Neural cell (in vitro differentiated cells): ENCODE measurements at regions not wholly inside any gene's neighbourhood (a gene's known extent, or its start where the extent isn't known, plus 50 kb on each side); places are given as distances from the start of the nearest gene placed in this dataset.
A peak's percentile ranks its signal among the peaks of the same experiment; 100 is the strongest.

Experiments used
- H2AFZ ChIP-seq: fragments of 200-600, 300-800 bp; sonication (generic), shearing (Covaris generic); 2 replicates; pipeline ENCODE4 v1.6.0; 2014; ENCODE audit warnings: low read depth, mild to moderate bottlenecking, antibody characterized with exemption, low read length, moderate library complexity
- H3F3A ChIP-seq: fragments of 200-600 bp; shearing (Covaris generic); 2 replicates; pipeline ENCODE4 v1.6.1; 2016; ENCODE audit warnings: mild to moderate bottlenecking, moderate library complexity, mixed read lengths, antibody characterized with exemption, low read length; ENCODE audit not compliant: insufficient read depth, poor library complexity, severe bottlenecking
- H3K27ac ChIP-seq: fragments of 200-600, 300-800 bp; sonication (generic), shearing (Covaris generic); 2 replicates; pipeline ENCODE4 v1.5.1; 2014; ENCODE audit warnings: mild to moderate bottlenecking, low read length, moderate library complexity
- H3K27me3 ChIP-seq: fragments of 300-800, 200-600 bp; sonication (generic), shearing (Covaris generic); 2 replicates; pipeline ENCODE4 v1.6.0; 2014; ENCODE audit warnings: mild to moderate bottlenecking, low read depth, low read length, moderate library complexity; ENCODE audit not compliant: insufficient read depth
- H3K36me3 ChIP-seq: fragments of 300-800, 200-600 bp; sonication (generic), shearing (Covaris generic); 2 replicates; pipeline ENCODE4 v1.5.1; 2014; ENCODE audit warnings: mild to moderate bottlenecking, antibody characterized with exemption, low read length, moderate library complexity; ENCODE audit not compliant: insufficient read depth
- H3K4me2 ChIP-seq: fragments of 300-800, 200-600 bp; sonication (generic), shearing (Covaris generic); 2 replicates; pipeline ENCODE4 v1.6.0; 2014; ENCODE audit warnings: mild to moderate bottlenecking, low read length
- H3K4me3 ChIP-seq: fragments of 300-800, 200-600 bp; sonication (generic), shearing (Covaris generic); 2 replicates; pipeline ENCODE4 v1.5.1; 2014; ENCODE audit warnings: mild to moderate bottlenecking, low read length, moderate library complexity
- H3K79me2 ChIP-seq: fragments of 200-600 bp; shearing (Covaris generic); replicated peaks from 2 replicates; pipeline ENCODE4 v1.6.0; 2014; ENCODE audit warnings: mild to moderate bottlenecking, low read length, moderate library complexity; ENCODE audit not compliant: insufficient read depth
- H3K9ac ChIP-seq: fragments of 300-800, 200-600 bp; sonication (generic), shearing (Covaris generic); 2 replicates; pipeline ENCODE4 v1.6.1; 2016; ENCODE audit warnings: mild to moderate bottlenecking, low read length, mixed read lengths
- H3K9me2 ChIP-seq: fragments of 200-600 bp; shearing (Covaris generic); 2 replicates; pipeline ENCODE4 v1.6.1; 2016; ENCODE audit warnings: mild to moderate bottlenecking, low read length, mixed read lengths; ENCODE audit not compliant: insufficient read depth
- H3K9me3 ChIP-seq: fragments of 200-600, 300-800 bp; sonication (generic), shearing (Covaris generic); 2 replicates; pipeline ENCODE4 v1.6.1; 2016; ENCODE audit warnings: mild to moderate bottlenecking, mixed run types, low read length, moderate library complexity, mixed read lengths
- H4K20me1 ChIP-seq: fragments of 200-600 bp; shearing (Covaris generic); 2 replicates; pipeline ENCODE4 v1.6.1; 2016; ENCODE audit warnings: mild to moderate bottlenecking, mixed run types; ENCODE audit not compliant: insufficient read depth
- CTCF ChIP-seq: fragments of 450-650 bp; IDR thresholded peaks from 2 replicates; pipeline ENCODE4 v1.5.1; 2014; ENCODE audit warnings: antibody characterized with exemption, mild to moderate bottlenecking, moderate library complexity; ENCODE audit not compliant: poor library complexity, severe bottlenecking
- EP300 ChIP-seq: fragments of 450-650 bp; conservative IDR thresholded peaks from 2 replicates; pipeline ENCODE4 v1.6.1; 2014; ENCODE audit warnings: antibody characterized with exemption, mild to moderate bottlenecking, moderate library complexity; ENCODE audit not compliant: poor library complexity, severe bottlenecking
- EZH2 ChIP-seq: fragments of 200-600, 300-800 bp; shearing (Covaris generic), sonication (generic); IDR thresholded peaks from 2 replicates; pipeline ENCODE4 v1.6.1; 2014; ENCODE audit warnings: antibody characterized with exemption, low read length, borderline replicate concordance, mild to moderate bottlenecking; ENCODE audit not compliant: insufficient read depth, poor library complexity, severe bottlenecking
- MXI1 ChIP-seq: fragments of 450-650 bp; conservative IDR thresholded peaks from 2 replicates; pipeline ENCODE4 v1.6.1; 2014; ENCODE audit warnings: antibody characterized with exemption, mild to moderate bottlenecking; ENCODE audit not compliant: poor library complexity, severe bottlenecking
- POLR2AphosphoS5 ChIP-seq: IDR thresholded peaks from 2 replicates; pipeline ENCODE4 v1.6.1; 2012
- RAD21 ChIP-seq: fragments of 450-650 bp; conservative IDR thresholded peaks from 2 replicates; pipeline ENCODE4 v1.6.1; 2014; ENCODE audit warnings: antibody characterized with exemption, mild to moderate bottlenecking, moderate library complexity
- SMC3 ChIP-seq: fragments of 450-650 bp; conservative IDR thresholded peaks from 2 replicates; pipeline ENCODE4 v1.6.1; 2014; ENCODE audit warnings: antibody characterized with exemption, mild to moderate bottlenecking, moderate library complexity; ENCODE audit not compliant: poor library complexity
- TAF1 ChIP-seq: IDR thresholded peaks from 2 replicates; pipeline ENCODE4 v1.6.1; 2012; ENCODE audit warnings: low read depth
- TF ChIP-seq, protein P1 (sequence below): IDR thresholded peaks from 2 replicates; pipeline ENCODE4 v1.6.1; 2012; ENCODE audit warnings: borderline replicate concordance

- Histone ChIP-seq H3K4me2 (no peak overlapping the region), H3K9me3 (no peaks in the 10 kb centered on the region), H3K36me3 (no peaks in the 10 kb centered on the region), H3K4me3 (no peak overlapping the region), H3K27me3 (no peaks in the 10 kb centered on the region), H3K79me2 (peaks cover 42% of the 10 kb centered on the region), H3F3A (no peaks in the 10 kb centered on the region), H4K20me1 (no peaks in the 10 kb centered on the region), H2AFZ (no peak overlapping the region), H3K27ac (no peak overlapping the region), H3K9me2 (no peaks in the 10 kb centered on the region), H3K9ac (no peak overlapping the region)
- TF ChIP-seq POLR2AphosphoS5, result no peak
- peak; percentile 83 for TF ChIP-seq SMC3
- TF ChIP-seq MXI1, result no peak
- TF ChIP-seq CTCF, result peak; percentile 82
- no peak for TF ChIP-seq EZH2
- TF ChIP-seq EP300, result no peak
- TF ChIP-seq, protein P1, sequence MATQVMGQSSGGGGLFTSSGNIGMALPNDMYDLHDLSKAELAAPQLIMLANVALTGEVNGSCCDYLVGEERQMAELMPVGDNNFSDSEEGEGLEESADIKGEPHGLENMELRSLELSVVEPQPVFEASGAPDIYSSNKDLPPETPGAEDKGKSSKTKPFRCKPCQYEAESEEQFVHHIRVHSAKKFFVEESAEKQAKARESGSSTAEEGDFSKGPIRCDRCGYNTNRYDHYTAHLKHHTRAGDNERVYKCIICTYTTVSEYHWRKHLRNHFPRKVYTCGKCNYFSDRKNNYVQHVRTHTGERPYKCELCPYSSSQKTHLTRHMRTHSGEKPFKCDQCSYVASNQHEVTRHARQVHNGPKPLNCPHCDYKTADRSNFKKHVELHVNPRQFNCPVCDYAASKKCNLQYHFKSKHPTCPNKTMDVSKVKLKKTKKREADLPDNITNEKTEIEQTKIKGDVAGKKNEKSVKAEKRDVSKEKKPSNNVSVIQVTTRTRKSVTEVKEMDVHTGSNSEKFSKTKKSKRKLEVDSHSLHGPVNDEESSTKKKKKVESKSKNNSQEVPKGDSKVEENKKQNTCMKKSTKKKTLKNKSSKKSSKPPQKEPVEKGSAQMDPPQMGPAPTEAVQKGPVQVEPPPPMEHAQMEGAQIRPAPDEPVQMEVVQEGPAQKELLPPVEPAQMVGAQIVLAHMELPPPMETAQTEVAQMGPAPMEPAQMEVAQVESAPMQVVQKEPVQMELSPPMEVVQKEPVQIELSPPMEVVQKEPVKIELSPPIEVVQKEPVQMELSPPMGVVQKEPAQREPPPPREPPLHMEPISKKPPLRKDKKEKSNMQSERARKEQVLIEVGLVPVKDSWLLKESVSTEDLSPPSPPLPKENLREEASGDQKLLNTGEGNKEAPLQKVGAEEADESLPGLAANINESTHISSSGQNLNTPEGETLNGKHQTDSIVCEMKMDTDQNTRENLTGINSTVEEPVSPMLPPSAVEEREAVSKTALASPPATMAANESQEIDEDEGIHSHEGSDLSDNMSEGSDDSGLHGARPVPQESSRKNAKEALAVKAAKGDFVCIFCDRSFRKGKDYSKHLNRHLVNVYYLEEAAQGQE, result no peak
- peak; percentile 87 for TF ChIP-seq RAD21
- no peak for TF ChIP-seq TAF1
Measured at GRCh38 chr6:4008324-4009047, 70.5 kb downstream of the FAM217A start.

GRCh38 chr6:4009486-4009885, 69.5 kb downstream of the FAM217A start:
- H3K36me3 ChIP-seq, result no peaks in the 10 kb centered on the region
- peaks cover 52% of the 10 kb centered on the region for H3K79me2 ChIP-seq
- H2AFZ ChIP-seq, result no peak overlapping the region
- H3K27me3 ChIP-seq, result no peaks in the 10 kb centered on the region
- no peaks in the 10 kb centered on the region for H3K9me2 ChIP-seq
- H3K27ac ChIP-seq, result no peak overlapping the region
- H3K9me3 ChIP-seq, result no peaks in the 10 kb centered on the region
- no peaks in the 10 kb centered on the region for H3F3A ChIP-seq
- no peak overlapping the region for H3K4me3 ChIP-seq
- no peak overlapping the region for H3K9ac ChIP-seq
- H3K4me2 ChIP-seq, result no peak overlapping the region
- no peak for TF ChIP-seq CTCF
- TF ChIP-seq EZH2, result no peak
- TF ChIP-seq, protein P1, result no peak
- no peak for TF ChIP-seq MXI1
- TF ChIP-seq RAD21, result no peak
- TF ChIP-seq TAF1, result no peak
- no peak for TF ChIP-seq EP300
- no peak for TF ChIP-seq POLR2AphosphoS5
- TF ChIP-seq SMC3, result no peak
- no peaks in the 10 kb centered on the region for H4K20me1 ChIP-seq
